ENCODE measurements at regions not wholly inside any gene's neighbourhood (a gene's known extent, or its start where the extent isn't known, plus 50 kb on each side); places are given as distances from the start of the nearest gene placed in this dataset.
A peak's percentile ranks its signal among the peaks of the same experiment; 100 is the strongest.

- ATAC-seq, result peak; percentile 28
- Histone ChIP-seq H3K4me2 (no peak overlapping the region), H3K4me1 (ENCODE audit: insufficient read depth) (no peaks in the 10 kb centered on the region; the same call in 1 of the 2 replicates), H3K36me3 (ENCODE audit: insufficient read depth) (no peaks in the 10 kb centered on the region), H3K9me2 (ENCODE audit: insufficient read depth) (peaks cover 3% of the 10 kb centered on the region; the same call in 1 of the 2 replicates), H3K4me3 (no peak overlapping the region), H3K27me3 (ENCODE audit: insufficient read depth) (no peaks in the 10 kb centered on the region), H2AFZ (no peak overlapping the region), H4K20me1 (replicated peaks; ENCODE audit: insufficient read depth) (no peaks in the 10 kb centered on the region), H3F3A (replicated peaks; ENCODE audit: low read depth) (no peaks in the 10 kb centered on the region), H3K79me2 (replicated peaks; ENCODE audit: insufficient read depth) (no peaks in the 10 kb centered on the region), H3K27ac (ENCODE audit: low read depth) (no peak overlapping the region)
- no peak overlapping the region for H3K4me3 Mint-ChIP-seq
- no peak overlapping the region for H3K27ac Mint-ChIP-seq
- H3K36me3 Mint-ChIP-seq (ENCODE audit: low read depth), result peaks cover 11% of the 10 kb centered on the region
- peaks cover 5% of the 10 kb centered on the region for H3K27me3 Mint-ChIP-seq (ENCODE audit: insufficient read depth, low read depth, poor library complexity)
- no peaks in the 10 kb centered on the region; the same call in 2 of the 3 replicates for H3K9me3 Mint-ChIP-seq
- DNase-seq (ENCODE audit: low spot score), result no peak
- TF ChIP-seq, protein P1, sequence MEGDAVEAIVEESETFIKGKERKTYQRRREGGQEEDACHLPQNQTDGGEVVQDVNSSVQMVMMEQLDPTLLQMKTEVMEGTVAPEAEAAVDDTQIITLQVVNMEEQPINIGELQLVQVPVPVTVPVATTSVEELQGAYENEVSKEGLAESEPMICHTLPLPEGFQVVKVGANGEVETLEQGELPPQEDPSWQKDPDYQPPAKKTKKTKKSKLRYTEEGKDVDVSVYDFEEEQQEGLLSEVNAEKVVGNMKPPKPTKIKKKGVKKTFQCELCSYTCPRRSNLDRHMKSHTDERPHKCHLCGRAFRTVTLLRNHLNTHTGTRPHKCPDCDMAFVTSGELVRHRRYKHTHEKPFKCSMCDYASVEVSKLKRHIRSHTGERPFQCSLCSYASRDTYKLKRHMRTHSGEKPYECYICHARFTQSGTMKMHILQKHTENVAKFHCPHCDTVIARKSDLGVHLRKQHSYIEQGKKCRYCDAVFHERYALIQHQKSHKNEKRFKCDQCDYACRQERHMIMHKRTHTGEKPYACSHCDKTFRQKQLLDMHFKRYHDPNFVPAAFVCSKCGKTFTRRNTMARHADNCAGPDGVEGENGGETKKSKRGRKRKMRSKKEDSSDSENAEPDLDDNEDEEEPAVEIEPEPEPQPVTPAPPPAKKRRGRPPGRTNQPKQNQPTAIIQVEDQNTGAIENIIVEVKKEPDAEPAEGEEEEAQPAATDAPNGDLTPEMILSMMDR (conservative IDR thresholded peaks at IDR 0.05; ENCODE audit: low read depth in 2 of 2), result 0 out of 4 replicates have a peak, but pooled peaks of 1 of the 2 experiments have one; percentile 9
- no peak for TF ChIP-seq NANOG (IDR thresholded peaks at IDR 0.05; ENCODE audit: borderline replicate concordance)
- peaks cover 21% of the 10 kb centered on the region for H3K4me1 Mint-ChIP-seq
These were observed 302.5 kb downstream of the CTTN start for GRCh38 chr11:70700871-70701270.

DNA sequence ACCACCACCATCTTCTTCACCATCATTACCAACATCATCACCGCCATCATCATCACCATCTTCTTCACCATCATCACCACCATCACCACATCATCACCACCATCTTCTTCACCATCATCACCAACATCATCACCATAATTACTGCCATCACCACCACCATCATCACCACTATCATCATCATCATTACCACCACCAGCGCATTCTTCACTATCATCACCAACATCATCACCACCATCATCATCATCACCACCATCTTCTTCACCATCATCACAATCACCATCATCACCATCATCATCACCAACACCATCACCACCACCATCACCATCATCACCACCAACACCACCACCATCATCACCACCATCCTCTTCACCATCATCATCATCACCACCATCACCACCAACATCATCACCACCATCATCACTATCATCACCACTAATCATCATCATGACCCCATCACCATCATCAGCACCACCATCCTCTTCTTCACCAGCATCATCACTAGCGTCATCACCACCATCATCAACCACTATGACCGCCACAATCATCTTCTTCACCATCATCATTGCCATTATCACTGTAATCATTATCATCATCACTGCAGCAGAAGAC lies 303.8 kb downstream of the CTTN start:
- Mint-ChIP-seq H3K9me3 (no peaks in the 10 kb centered on the region; the same call in 1 of the 3 replicates), H3K27me3 (ENCODE audit: insufficient read depth, low read depth, poor library complexity) (peaks cover 6% of the 10 kb centered on the region), H3K36me3 (ENCODE audit: low read depth) (peaks cover 2% of the 10 kb centered on the region; the same call in 2 of the 3 replicates), H3K4me1 (peaks cover 15% of the 10 kb centered on the region), H3K4me3 (no peak overlapping the region), H3K27ac (no peak overlapping the region)
- Histone ChIP-seq H3F3A (replicated peaks; ENCODE audit: low read depth) (no peaks in the 10 kb centered on the region), H3K79me2 (replicated peaks; ENCODE audit: insufficient read depth) (no peaks in the 10 kb centered on the region), H4K20me1 (replicated peaks; ENCODE audit: insufficient read depth) (no peaks in the 10 kb centered on the region), H3K4me3 (no peak overlapping the region), H3K4me2 (no peak overlapping the region), H3K36me3 (ENCODE audit: insufficient read depth) (no peaks in the 10 kb centered on the region), H3K27ac (ENCODE audit: low read depth) (no peak overlapping the region), H2AFZ (no peak overlapping the region), H3K4me1 (ENCODE audit: insufficient read depth) (no peaks in the 10 kb centered on the region; the same call in 1 of the 2 replicates), H3K9me2 (ENCODE audit: insufficient read depth) (peaks cover 3% of the 10 kb centered on the region; the same call in 1 of the 2 replicates), H3K27me3 (ENCODE audit: insufficient read depth) (no peaks in the 10 kb centered on the region)
- ATAC-seq (no peak), DNase-seq (ENCODE audit: low spot score) (no peak)
- TF ChIP-seq, protein P2, sequence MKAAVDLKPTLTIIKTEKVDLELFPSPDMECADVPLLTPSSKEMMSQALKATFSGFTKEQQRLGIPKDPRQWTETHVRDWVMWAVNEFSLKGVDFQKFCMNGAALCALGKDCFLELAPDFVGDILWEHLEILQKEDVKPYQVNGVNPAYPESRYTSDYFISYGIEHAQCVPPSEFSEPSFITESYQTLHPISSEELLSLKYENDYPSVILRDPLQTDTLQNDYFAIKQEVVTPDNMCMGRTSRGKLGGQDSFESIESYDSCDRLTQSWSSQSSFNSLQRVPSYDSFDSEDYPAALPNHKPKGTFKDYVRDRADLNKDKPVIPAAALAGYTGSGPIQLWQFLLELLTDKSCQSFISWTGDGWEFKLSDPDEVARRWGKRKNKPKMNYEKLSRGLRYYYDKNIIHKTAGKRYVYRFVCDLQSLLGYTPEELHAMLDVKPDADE (IDR thresholded peaks at IDR 0.05), result no peak
- TF ChIP-seq EZH2phosphoT487 (IDR thresholded peaks at IDR 0.05; ENCODE audit: unreplicated experiment) (no peak), ZNF331 (CRISPR knock-in tag; IDR thresholded peaks at IDR 0.05; ENCODE audit: low read depth) (no peak), NANOG (IDR thresholded peaks at IDR 0.05; ENCODE audit: borderline replicate concordance) (no peak), REST (IDR thresholded peaks at IDR 0.05; ENCODE audit: unreplicated experiment) (no peak), ZNF114 (CRISPR knock-in tag; IDR thresholded peaks at IDR 0.05) (no peak), CREB1 (CRISPR knock-in tag; IDR thresholded peaks at IDR 0.05; ENCODE audit: low read depth) (no peak), EZH2 (IDR thresholded peaks at IDR 0.05; ENCODE audit: low read depth, unreplicated experiment) (no peak), STAT1 (IDR thresholded peaks at IDR 0.05; ENCODE audit: unreplicated experiment) (no peak), JUNB (IDR thresholded peaks at IDR 0.05; ENCODE audit: unreplicated experiment) (no peak)
- TF ChIP-seq, protein P1 (conservative IDR thresholded peaks at IDR 0.05; ENCODE audit: low read depth in 2 of 2), result no peak

All from GM23338 (cell line).